ENCODE measurements at regions not wholly inside any gene's neighbourhood (a gene's known extent, or its start where the extent isn't known, plus 50 kb on each side); places are given as distances from the start of the nearest gene placed in this dataset.

DNA sequence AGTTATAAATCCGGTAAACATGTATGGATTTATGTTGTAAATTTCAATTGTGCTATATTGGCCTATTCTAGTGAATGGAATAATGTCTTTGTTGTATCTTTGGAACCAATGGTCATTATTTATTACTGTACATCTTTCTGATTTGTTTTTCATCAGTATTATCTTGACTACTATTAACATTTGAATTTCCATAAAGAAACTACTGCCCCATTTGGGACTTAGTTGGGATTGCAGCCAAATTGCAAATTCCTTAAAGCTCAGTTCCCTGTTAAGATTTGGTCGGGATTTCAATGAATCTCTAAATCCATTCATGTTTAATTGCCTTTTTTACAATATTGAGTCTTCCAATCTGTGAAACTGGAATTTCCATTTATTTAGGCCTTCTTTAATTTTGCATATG is 822.4 kb upstream of the CADM2 start:
- TF ChIP-seq, protein P1, sequence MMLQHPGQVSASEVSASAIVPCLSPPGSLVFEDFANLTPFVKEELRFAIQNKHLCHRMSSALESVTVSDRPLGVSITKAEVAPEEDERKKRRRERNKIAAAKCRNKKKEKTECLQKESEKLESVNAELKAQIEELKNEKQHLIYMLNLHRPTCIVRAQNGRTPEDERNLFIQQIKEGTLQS (IDR thresholded peaks at IDR 0.05; ENCODE audit: borderline replicate concordance, extremely low read depth, low read depth, low read length) = no peak
- TF ChIP-seq BHLHE40 (IDR thresholded peaks at IDR 0.05; ENCODE audit: borderline replicate concordance in 1 of 2, low read depth in 2 of 2, low read length in 1 of 2) (no peak), MYC (IDR thresholded peaks at IDR 0.05; ENCODE audit: insufficient read depth, insufficient read length, insufficient replicate concordance, low read length, severe bottlenecking) (no peak), POLR2AphosphoS2 (IDR thresholded peaks at IDR 0.05; ENCODE audit: low read depth, low read length) (no peak), STAT3 (IDR thresholded peaks at IDR 0.05; ENCODE audit: low read depth, low read length) (no peak)

Measured in GM12878 (cell line).